Urinary bladder (tissue), 3 donors: ENCODE measurements at regions not wholly inside any gene's neighbourhood (a gene's known extent, or its start where the extent isn't known, plus 50 kb on each side); places are given as distances from the start of the nearest gene placed in this dataset.
"Not testable (repeated sequence)": the region's sequence is repeated elsewhere in the genome, so short reads cannot be mapped to it uniquely, and the experiment has no call there.

ENCODE experiments used
- DNase-seq: peaks from one replicate; pipeline ENCODE4 v3.0.0-alpha.2; 2015; ENCODE audit errors: extremely low spot score
- H3K27ac ChIP-seq: one replicate; pipeline ENCODE4 v1.5.1; 2013; ENCODE audit warnings: low read depth, mild to moderate bottlenecking, moderate library complexity
- H3K36me3 ChIP-seq: one replicate; pipeline ENCODE4 v1.6.1; 2013; ENCODE audit warnings: mild to moderate bottlenecking, moderate library complexity; ENCODE audit not compliant: insufficient read depth
- H3K4me1 ChIP-seq: one replicate; pipeline ENCODE4 v1.6.1; 2013; ENCODE audit warnings: mild to moderate bottlenecking, moderate library complexity; ENCODE audit not compliant: insufficient read depth
- H3K4me3 ChIP-seq: one replicate; pipeline ENCODE4 v1.5.1; 2013; ENCODE audit warnings: low read depth, low read length
- WGBS: extraction: QIAGEN DNeasy Blood & Tissue Kit; methylation state at CpG from one replicate; pipeline ENCODE4 v1.1.7; 2013; 5-methylcytosine and 5-hydroxymethylcytosine counted together
- donor health status: healthy with polysubstance abuse.
- donor health status: healthy.

- no peak overlapping the region for H3K27ac ChIP-seq
- no peaks in the 10 kb centered on the region for H3K4me1 ChIP-seq
- no peak overlapping the region for H3K4me3 ChIP-seq
- WGBS: 70% methylated on average over 4 of the region's 4 CpGs
- DNase-seq: no peak
- H3K36me3 ChIP-seq: no peaks in the 10 kb centered on the region
These were observed 986.6 kb upstream of the ADAMTS5 start for GRCh38 chr21:27953340-27954045.

GRCh38 chr21:27949093-27949492 is 982.2 kb upstream of the ADAMTS5 start:
- H3K36me3 ChIP-seq, H3K4me1 ChIP-seq, DNase-seq, H3K27ac ChIP-seq, H3K4me3 ChIP-seq: not testable (repeated sequence)
- WGBS: 86% methylated on average over 5 of the region's 5 CpGs

GRCh38 chr21:27930108-27930767 is 963.4 kb upstream of the ADAMTS5 start:
- DNase-seq, H3K4me3 ChIP-seq, H3K4me1 ChIP-seq, H3K27ac ChIP-seq, H3K36me3 ChIP-seq: not testable (repeated sequence)
- WGBS: 95% methylated on average over 1 of the region's 1 CpG

GRCh38 chr21:27929179-27929578 is 962.3 kb upstream of the ADAMTS5 start:
- not testable (repeated sequence) for DNase-seq, H3K27ac ChIP-seq, H3K4me3 ChIP-seq, H3K36me3 ChIP-seq, H3K4me1 ChIP-seq
- 56% methylated on average over 4 of the region's 4 CpGs for WGBS

- 69% methylated on average over 3 of the region's 3 CpGs for WGBS
- H3K27ac ChIP-seq, H3K36me3 ChIP-seq, H3K4me1 ChIP-seq, H3K4me3 ChIP-seq, DNase-seq: not testable (repeated sequence)
These were observed 961.7 kb upstream of the ADAMTS5 start for GRCh38 chr21:27928534-27929115.

GRCh38 chr21:27921421-27921820 is 954.5 kb upstream of the ADAMTS5 start:
- H3K4me1 ChIP-seq, H3K27ac ChIP-seq, H3K36me3 ChIP-seq, DNase-seq, H3K4me3 ChIP-seq: not testable (repeated sequence)
- 0% methylated on average over 1 of the region's 1 CpG for WGBS

GRCh38 chr21:27917966-27918365 is 951.1 kb upstream of the ADAMTS5 start:
- not testable (repeated sequence) for H3K27ac ChIP-seq, DNase-seq, H3K4me1 ChIP-seq, H3K4me3 ChIP-seq, H3K36me3 ChIP-seq

GRCh38 chr21:27916326-27916725 is 949.4 kb upstream of the ADAMTS5 start:
- not testable (repeated sequence) for DNase-seq, H3K4me3 ChIP-seq, H3K27ac ChIP-seq, H3K4me1 ChIP-seq, H3K36me3 ChIP-seq
- 96% methylated on average over 2 of the region's 2 CpGs for WGBS

- not testable (repeated sequence) for H3K27ac ChIP-seq, H3K4me3 ChIP-seq, DNase-seq, H3K4me1 ChIP-seq, H3K36me3 ChIP-seq
- 61% methylated on average over 2 of the region's 2 CpGs for WGBS
These were observed 945.2 kb upstream of the ADAMTS5 start for GRCh38 chr21:27912133-27912532.

- H3K27ac ChIP-seq, H3K36me3 ChIP-seq, H3K4me3 ChIP-seq, DNase-seq, H3K4me1 ChIP-seq: not testable (repeated sequence)
These were observed 942.6 kb upstream of the ADAMTS5 start for GRCh38 chr21:27909487-27909886.

- H3K27ac ChIP-seq, DNase-seq, H3K36me3 ChIP-seq, H3K4me1 ChIP-seq, H3K4me3 ChIP-seq: not testable (repeated sequence)
- WGBS: 92% methylated on average over 4 of the region's 4 CpGs
These were observed 941.9 kb upstream of the ADAMTS5 start for GRCh38 chr21:27908816-27909215.

- peak; percentile 71 for DNase-seq
- H3K4me3 ChIP-seq, H3K4me1 ChIP-seq, H3K36me3 ChIP-seq, H3K27ac ChIP-seq: not testable (repeated sequence)
- 46% methylated on average over 2 of the region's 2 CpGs for WGBS
These were observed 936.0 kb upstream of the ADAMTS5 start for GRCh38 chr21:27902904-27903303.

GRCh38 chr21:27893619-27894018 is 926.7 kb upstream of the ADAMTS5 start:
- not testable (repeated sequence) for DNase-seq, H3K36me3 ChIP-seq, H3K4me3 ChIP-seq, H3K4me1 ChIP-seq, H3K27ac ChIP-seq
- 89% methylated on average over 2 of the region's 3 CpGs for WGBS

GRCh38 chr21:27891495-27891894 is 924.6 kb upstream of the ADAMTS5 start:
- not testable (repeated sequence) for H3K27ac ChIP-seq, H3K4me1 ChIP-seq, H3K36me3 ChIP-seq, DNase-seq, H3K4me3 ChIP-seq
- 64% methylated on average over 4 of the region's 4 CpGs for WGBS
